ENCODE measurements at regions not wholly inside any gene's neighbourhood (a gene's known extent, or its start where the extent isn't known, plus 50 kb on each side); places are given as distances from the start of the nearest gene placed in this dataset.

- H3K79me2 ChIP-seq (ENCODE audit: insufficient read depth, low read length), result no peaks in the 10 kb centered on the region
- no peak overlapping the region for H4K91ac ChIP-seq (ENCODE audit: insufficient read length, low read depth, low read length)
- H3K23ac ChIP-seq (ENCODE audit: insufficient read length, low read depth, low read length), result no peak overlapping the region
- Mint-ChIP-seq H3K27me3 (ENCODE audit: low read depth) (no peaks in the 10 kb centered on the region; the same call in 1 of the 2 replicates), H3K27ac (no peak overlapping the region), H3K4me1 (no peaks in the 10 kb centered on the region; a peak in 1 of 4 replicates), H3K36me3 (ENCODE audit: insufficient read depth in 1 of 3, low read depth in 3 of 3) (no peaks in the 10 kb centered on the region; a peak in 1 of 7 replicates), H3K4me3 (no peak overlapping the region), H3K9me3 (no peaks in the 10 kb centered on the region)
- H3K4me1 ChIP-seq (ENCODE audit: insufficient read depth, low read length), result no peaks in the 10 kb centered on the region
- no peak for TF ChIP-seq CTCF (conservative IDR thresholded peaks at IDR 0.05)
- no peaks in the 10 kb centered on the region for H3K27me3 ChIP-seq (ENCODE audit: insufficient read depth, low read length)
- DNase-seq, result no peak
- no peak overlapping the region for H3K18ac ChIP-seq (ENCODE audit: insufficient read length, low read depth, low read length)
- no peak overlapping the region for H2BK12ac ChIP-seq (ENCODE audit: insufficient read length, low read depth, low read length)
- H2AFZ ChIP-seq (ENCODE audit: low read length), result no peak overlapping the region
- no peaks in the 10 kb centered on the region for H3K79me1 ChIP-seq (ENCODE audit: insufficient read depth, low read depth, low read length, poor library complexity, severe bottlenecking)
- H2BK120ac ChIP-seq (ENCODE audit: low read depth, low read length, poor library complexity, severe bottlenecking), result no peak overlapping the region
- no peak overlapping the region for H3K56ac ChIP-seq (ENCODE audit: insufficient read length, low read depth, low read length)
- no peak overlapping the region for H3K4me2 ChIP-seq (ENCODE audit: insufficient read depth, insufficient read length, low read length)
- H3K4ac ChIP-seq (ENCODE audit: low read depth, low read length), result no peak overlapping the region
- H3K9ac ChIP-seq (ENCODE audit: extremely low read depth, insufficient read length, low read length), result no peak overlapping the region
- H2BK15ac ChIP-seq (ENCODE audit: low read depth, low read length), result no peak overlapping the region
- no peaks in the 10 kb centered on the region for H3K23me2 ChIP-seq (ENCODE audit: insufficient read length, low read depth, low read length, poor library complexity, severe bottlenecking)
- no peak overlapping the region for H2BK5ac ChIP-seq (ENCODE audit: insufficient read length, low read length)
- H4K20me1 ChIP-seq (ENCODE audit: control insufficient read depth, insufficient read depth, insufficient read length), result no peaks in the 10 kb centered on the region
- H3K27ac ChIP-seq (ENCODE audit: insufficient read length, low read depth, low read length), result no peak overlapping the region
- no peak overlapping the region for H3T11ph ChIP-seq (ENCODE audit: low read length)
- no CpG with 5 or more reads among the region's 6 CpGs for WGBS (ENCODE audit: extremely low coverage, insufficient read length, low lambda C conversion rate)
- H4K5ac ChIP-seq (ENCODE audit: insufficient read length, low read depth, low read length), result no peak overlapping the region
- H4K8ac ChIP-seq (replicated peaks; ENCODE audit: insufficient read length, low read depth, low read length), result no peak overlapping the region
- H3K9me3 ChIP-seq (ENCODE audit: control insufficient read depth, low read depth, low read length), result no peaks in the 10 kb centered on the region
- no peak overlapping the region for H3K14ac ChIP-seq (ENCODE audit: insufficient read depth, low read length)
- no peak overlapping the region for H2BK20ac ChIP-seq (ENCODE audit: low read depth, low read length, poor library complexity, severe bottlenecking)
- no peak overlapping the region for H2AK5ac ChIP-seq (ENCODE audit: insufficient read length, low read length)
Observed at GRCh38 chr15:81926981-81927380, 118.8 kb downstream of the MEX3B start.

Data from H9 (cell line).